Stimulated activated CD4-positive, alpha-beta T cell treated with anti-CD3 and anti-CD28 coated beads, Interleukin-2, amount 100 ng/mL, for 48 hours (primary cell): ENCODE measurements at regions not wholly inside any gene's neighbourhood (a gene's known extent, or its start where the extent isn't known, plus 50 kb on each side); places are given as distances from the start of the nearest gene placed in this dataset.
"Not testable (repeated sequence)": the region's sequence is repeated elsewhere in the genome, so short reads cannot be mapped to it uniquely, and the experiment has no call there.

Experiments used
- DNase-seq, 2 donors: peaks; one replicate each; pipeline ENCODE4 v3.0.0-alpha.2; 2020

DNA sequence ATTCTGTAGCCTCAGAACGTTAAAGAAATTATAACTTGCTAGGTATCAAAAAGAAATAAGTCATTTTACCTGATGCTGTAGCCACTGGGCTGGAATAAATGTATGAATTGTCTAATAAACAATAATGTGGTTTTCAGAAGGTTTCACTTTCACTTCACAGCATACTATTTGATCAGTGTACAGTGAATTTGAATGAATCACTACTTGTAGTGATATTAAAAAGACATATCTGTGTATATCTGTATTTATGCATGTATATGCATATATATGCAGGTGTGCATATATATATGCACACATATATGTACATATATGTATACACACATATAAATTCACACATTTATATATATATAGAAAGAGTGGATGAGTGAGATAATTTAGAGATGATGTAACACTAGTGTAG is 440.0 kb upstream of the PCDH10 start:
- DNase-seq = no peak

DNA sequence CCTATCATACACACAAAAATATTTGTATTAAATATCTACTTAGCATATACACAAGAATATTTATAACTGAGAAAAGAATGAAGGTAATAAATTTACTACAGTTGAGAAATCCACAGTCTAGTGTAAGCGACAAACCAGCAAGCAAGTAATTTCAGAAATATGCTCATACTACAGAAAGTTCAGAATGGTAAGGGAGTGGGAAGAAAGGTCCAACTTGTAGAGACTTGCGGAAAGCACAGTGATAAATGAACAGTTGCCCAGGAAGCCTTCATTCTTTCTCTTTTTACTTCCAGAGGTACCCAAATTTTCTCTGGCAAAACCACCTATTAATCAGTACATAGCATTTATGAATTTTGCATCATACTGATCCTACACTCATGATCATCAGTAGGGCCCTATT is 438.1 kb upstream of the PCDH10 start:
- no peak for DNase-seq

DNA sequence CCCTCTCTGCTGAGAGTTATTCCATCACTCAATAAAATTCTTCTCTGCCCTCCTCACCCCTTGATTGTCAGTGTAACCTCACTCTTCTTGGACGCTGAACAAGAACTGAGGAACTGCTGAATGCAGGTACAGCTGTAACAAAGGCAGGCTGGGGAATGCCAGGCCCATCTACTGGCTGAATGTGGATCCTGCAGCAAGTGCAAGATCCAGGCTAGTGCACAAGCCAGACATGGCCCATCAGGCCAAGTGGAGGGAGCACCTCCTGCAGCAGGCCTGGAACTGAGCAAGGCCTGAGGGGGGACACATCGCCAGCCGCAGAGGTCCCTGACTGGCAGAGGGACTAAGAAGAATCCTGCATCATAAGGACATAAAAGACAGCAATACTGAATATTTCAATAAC is 411.8 kb upstream of the PCDH10 start:
- no peak for DNase-seq

DNA sequence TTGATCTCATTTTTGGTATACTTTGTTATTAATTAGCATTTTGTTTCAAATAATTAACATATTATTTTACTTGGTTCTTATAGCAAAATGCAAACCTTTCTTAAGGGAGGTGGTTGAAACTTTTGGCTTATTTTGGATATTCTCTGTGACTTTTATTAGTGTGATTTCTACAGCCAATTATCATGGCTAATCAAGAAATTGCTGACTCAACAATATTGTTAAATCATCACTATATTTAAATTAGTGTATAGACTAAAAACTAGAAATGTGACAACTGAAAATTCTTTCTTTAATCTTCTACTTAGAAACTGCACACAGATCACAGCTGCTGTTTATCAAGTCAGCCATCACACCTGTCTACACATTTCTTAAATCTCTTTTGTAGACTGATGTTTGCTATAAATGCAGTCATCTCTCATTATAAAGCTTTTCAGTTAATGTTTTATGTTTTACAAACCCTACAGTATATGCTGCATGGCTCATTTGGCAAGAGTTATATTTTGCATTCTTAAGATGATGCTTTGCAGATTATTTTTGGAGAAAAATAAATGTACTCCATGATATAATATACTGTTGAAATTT is 389.8 kb upstream of the PCDH10 start:
- DNase-seq = no peak

DNA sequence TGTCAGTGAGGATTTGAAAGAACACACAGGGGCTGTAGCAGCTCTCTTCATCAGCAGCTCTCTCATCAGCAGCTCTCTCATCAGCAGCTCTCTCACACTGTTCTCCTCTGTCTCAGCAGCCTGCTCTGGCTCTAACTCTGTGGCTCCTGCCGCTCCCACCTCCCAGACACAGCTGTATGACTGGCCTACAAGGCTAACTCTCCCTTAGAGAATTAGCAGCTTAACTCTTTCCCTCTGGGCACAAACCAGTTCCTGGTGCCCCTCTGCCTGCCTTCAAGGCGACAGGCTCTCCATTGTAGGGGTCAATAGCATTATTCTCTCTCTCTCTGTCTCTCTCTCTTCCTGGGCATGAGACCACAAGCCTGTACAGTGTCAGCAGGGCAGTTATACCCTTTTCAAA is 385.6 kb upstream of the PCDH10 start:
- DNase-seq = no peak

DNA sequence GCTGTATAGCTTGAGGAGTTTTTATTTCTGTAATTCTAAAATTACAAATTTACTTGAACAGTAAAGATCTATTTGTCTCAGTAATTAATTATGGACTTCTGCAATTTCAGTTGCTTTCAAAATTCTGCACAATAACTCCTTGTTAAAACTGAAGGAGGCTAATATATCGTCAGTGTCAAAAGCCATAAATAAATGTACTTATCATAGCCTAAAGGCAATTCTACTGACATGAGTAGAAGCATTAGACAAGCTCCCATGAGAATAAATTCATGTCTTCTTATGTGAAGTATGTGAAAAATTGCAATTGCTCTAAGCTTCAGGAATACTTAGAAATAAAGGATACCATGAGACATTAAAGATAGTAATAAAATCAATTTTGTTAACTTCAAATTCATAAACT is 381.2 kb upstream of the PCDH10 start:
- DNase-seq = no peak

DNA sequence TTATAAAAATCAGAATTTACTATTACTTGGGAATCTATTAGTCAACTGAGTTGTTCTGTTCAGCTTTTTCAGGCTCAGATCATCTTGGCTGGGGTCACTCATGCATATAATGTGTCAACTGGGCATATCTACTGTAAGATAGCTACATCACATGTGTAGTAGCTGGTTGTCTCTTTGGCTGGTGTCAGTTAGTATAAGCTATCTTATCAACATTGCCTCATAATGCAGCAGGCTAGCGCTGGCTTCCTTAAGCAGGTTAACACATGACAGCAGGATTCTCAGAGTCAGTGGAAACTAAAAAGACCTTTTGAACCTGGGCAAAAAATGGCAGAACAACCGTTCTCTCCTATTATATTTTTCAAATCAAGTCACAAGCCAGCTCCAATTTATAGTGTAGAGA is 378.3 kb upstream of the PCDH10 start:
- DNase-seq = no peak

DNA sequence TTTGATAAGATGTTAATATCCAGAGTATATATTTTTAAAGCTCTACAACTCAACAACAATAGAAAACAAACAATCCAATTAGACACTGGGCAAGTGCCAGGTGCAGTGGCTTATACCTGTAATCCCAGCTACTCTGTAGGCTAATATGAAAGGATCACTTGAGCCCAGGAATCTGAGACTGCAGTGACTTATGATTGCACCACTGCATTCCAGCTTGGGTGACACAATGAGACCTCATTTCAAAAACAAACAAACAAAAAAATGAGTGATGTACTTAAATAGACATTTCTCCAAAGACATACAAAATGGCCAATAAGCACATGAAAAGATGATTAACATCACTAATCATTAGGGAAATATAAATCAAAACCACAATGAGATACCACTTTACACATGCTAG is 356.8 kb upstream of the PCDH10 start:
- DNase-seq = no peak

DNA sequence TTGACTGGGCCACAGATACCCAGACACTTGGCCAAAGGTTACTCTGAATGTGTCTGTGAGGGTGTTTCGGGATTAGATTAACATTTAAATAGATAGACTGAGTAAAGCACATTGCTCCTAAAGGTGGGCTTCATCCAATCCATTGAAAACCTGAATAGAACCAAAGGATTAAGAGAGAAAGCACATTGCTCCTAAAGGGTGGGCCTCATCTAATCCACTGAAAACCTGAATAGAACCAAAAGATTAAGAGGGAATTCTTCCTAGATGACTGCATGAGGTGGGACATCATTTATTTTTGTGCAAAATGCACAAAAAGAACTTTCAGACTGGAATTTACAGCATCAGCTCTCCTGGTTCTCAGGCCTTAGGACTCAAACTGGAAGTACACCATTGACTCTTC is 351.2 kb upstream of the PCDH10 start:
- DNase-seq = no peak

DNA sequence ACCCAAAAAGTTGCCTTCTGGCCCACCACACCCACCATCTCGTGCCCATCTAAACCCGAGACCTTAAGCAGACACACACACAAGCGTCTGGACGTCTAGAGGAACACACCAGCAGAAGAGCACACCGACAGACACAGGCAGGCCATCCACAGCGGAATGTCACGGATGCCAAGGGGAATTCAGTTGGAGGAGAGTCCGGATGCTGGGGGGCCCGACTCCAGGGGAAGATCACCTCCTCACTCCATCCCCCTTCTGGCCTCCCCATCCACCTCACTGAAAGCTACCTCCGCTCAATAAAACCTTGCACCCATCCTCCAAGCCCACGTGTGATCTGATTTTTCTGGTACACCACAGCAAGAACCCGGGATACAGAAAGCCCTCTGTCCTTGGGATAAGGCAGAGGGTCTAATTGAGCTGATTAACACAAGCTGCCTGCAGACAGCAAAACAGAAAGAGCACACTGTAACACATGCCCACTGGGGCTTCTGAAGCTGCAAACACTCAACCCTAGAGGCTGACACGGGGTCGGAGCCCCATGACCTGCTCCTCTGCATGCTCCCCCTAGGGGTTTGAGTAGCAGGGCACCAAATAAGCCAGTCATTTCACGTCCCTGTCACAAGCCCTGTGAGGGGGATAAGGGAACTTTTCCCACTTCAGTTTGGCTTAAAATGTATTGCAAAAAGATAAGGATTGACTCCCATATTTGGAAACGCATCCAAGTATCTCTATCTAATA is 339.6 kb upstream of the PCDH10 start:
- DNase-seq = no peak

DNA sequence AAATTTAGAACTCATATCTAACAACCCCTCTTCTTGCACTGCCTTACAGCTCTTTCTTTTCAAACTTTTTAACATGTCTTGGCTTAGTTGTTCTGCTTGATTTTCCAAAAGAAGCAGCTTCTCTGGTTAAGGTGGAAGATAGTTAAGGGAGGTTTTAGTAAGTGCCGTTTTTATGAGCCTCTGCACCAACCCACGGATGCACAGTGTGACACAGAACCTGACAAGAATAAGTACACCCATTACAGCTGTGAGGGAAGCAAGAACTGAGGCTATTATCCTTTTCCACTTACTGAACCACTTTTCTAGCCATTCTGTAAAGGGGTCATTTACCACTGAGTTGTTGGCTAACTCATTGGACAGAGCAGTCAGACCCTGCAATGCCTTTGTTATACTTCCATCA is 336.0 kb upstream of the PCDH10 start:
- not testable (repeated sequence) for DNase-seq

DNA sequence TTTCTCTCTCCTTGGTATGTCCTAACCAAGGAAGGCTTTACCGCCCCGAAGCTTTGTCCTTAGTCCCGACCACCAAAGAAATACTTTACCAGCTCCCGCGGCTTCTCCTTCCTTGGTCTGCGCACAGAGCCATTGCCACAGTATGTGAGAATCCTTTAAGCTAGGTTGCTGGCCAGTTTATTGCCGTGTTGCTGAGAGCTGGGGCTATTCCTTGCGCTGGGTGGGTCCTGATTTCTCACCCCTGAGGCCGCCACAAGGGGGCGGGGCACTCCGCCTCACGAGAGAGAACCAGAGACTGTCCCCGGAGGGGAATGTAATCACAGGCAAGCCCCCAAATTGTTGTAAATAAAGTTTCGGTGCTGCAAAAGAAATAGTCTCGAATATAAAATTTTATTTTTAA is 331.0 kb upstream of the PCDH10 start:
- DNase-seq = no peak

DNA sequence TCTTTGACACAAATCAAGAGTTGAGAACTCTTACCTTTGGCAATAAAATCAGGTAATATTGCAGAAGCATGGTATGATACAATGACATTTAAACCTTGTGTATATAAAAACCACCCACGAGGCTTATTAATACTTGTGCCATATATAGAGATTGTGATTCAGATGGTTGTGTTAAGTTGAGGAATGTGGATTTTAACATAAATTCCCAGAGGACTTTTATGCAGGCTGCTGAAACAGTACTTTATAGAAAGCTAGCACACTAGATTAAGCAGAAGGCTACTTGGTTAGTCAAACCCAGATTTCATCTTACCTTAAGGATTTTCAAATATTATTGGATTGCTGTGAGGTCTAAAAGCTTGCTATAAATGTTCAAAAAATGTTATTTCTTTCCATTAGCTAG is 325.7 kb upstream of the PCDH10 start:
- no peak for DNase-seq

DNA sequence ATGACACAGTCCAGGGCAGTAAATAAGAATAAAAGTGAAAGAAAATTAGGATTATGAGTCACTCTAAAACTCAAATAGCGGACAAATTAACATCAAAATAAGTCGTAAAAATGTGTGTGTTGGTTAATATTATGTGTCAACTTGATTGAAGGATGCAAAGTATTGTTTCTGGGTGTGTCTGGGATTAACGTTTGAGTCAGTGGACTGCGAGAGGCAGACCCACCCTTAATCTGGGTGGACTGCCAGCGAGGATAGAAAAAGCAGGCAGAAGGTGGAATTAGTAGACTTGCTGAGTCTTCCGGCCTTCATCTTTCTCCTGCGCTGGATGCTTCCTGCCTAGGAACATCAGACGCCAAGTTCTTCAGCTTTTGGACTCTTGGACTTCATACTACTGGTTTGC is 324.3 kb upstream of the PCDH10 start:
- no peak for DNase-seq

DNA sequence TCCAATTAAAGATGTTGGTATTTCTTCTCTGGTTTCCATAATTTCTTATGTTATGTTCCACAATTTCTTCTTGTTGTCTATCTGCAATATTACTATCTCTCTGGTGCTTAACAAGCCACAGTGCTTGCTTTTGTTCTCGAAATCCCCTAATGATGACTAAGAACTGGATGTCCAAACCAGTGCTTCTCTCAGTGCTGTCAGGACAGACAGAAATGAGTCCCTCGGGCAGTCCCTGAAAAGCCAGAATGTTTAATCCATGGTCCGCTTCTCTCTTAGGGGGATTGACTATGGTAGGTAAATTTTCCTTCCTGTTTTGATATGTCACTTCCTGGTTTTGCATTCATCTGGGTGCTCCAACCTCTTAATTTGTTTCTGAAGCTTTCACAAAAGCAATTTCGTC is 321.6 kb upstream of the PCDH10 start:
- DNase-seq = no peak

DNA sequence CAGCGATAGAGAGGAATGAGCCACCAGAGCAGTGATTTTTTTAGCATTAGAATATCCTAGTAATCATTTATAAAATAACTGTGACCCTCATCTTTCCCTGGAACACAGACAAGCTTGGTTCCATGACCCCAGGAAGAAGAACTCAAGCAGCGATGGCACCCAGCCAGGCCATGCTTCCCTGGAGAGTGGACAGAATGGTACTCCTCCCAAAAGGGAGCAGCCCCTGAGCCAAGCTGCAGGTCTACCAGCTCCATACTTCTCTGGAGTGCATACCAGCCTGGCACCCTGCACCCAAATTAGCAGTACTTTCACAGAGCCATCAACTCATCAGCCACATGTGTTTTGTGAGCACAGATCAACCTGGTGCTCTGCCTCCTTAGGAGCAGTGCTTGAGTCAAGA is 310.9 kb upstream of the PCDH10 start:
- DNase-seq = no peak

DNA sequence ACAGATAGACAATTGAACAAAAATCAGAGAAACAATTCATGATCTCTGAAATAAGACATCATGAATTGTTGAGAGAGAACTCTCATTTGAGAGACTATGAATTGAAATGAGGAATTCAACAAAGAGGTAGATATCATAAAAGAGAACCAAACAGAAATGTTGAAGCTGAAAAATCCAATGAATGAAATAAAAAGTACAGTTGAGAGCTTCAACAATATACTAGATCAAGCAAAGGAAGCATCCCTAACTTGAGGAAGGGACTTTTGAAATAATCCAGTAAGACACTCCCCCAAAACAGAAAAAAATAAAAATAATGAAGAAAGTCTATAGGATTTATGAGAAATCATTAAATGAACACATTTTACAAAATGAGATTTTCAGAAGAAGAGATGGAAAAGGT is 310.0 kb upstream of the PCDH10 start:
- DNase-seq = no peak

DNA sequence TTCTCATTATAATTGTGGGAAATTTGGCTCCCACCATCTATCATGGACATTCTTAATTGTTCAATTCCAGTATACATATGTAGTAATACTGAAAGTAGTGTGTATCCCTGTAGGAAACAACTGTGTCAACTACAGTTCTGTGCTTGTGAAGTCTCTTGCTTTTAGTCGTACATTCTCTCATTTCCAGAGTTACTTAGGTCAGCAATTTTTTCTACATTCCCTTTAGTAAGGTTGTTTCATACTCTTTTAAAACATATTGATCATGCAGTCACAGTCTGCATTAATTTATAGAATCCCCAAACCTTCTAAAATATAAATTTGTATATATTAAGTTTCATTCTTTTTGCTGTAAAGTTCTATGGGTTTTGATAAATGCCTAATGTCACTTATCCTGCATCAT is 289.2 kb upstream of the PCDH10 start:
- no peak for DNase-seq

DNA sequence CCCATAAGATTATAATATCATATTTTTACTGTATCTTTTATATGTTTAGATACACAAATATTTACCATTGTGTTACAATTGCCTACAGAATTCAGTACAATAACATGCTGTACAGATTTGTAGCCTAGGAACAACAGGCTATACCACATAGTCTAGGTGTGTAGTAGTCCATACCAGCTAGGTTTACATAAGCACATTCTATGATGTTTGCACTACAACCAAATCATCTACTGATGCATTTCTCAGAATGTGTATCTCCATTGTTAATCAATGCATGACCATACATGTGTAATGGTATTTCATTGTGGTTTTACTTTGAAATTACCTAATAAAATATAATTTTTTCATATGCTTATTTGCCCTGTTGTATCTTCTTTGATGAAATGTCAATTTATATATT is 288.1 kb upstream of the PCDH10 start:
- no peak for DNase-seq

DNA sequence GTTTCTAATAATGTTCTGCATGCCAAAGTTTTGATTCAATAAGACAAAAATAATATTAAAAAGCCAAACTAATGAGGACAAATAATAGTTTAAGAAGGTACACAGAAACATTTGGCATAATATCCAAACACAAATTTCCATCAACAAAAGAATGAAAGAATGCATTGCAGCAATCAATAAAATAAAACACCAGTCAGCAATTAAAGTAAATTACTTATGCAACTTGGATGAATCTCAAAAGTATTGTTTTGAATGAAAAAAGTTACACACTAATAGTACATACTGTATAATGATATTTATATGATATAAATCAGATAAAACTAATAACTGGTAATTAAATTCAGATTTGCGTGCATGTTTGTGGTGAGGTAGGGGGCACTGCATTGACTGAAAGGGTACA is 285.5 kb upstream of the PCDH10 start:
- no peak for DNase-seq

DNA sequence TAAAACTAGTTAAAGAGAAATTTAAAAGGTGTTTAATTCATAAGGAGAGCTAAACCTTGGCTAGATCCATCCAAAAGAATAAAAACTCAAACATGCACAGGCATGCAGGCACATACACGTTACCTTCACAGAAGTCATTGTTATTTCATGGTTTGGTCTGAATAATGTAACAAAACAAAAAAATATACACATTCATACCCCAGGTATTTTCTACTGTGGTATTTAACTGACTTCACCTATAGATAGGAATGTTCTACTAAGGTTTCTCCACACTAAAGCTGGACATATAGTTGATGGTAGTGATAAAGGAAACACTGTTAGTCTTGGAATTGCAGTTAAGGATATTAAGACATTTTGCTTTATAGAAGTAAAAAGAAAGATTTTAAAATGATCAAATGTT is 283.6 kb upstream of the PCDH10 start:
- no peak for DNase-seq

DNA sequence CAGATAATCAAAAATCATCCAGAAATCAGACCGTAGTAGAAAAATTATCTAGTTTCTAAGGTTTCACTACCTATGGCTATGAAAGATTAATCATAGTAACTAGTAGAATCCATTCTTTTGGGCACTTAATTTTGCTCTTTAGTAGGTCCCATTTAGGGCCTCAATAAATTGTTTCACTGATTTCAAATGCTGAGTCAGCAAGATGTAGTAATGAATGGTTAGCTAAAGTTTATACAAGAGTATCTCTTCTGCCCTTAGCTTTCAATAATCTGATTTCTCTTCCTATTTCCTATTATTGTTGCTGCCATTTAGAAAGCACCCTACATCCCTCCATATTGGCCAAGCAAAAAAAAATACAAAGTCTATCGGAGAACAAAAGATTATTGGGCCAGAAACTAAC is 283.2 kb upstream of the PCDH10 start:
- DNase-seq = no peak

DNA sequence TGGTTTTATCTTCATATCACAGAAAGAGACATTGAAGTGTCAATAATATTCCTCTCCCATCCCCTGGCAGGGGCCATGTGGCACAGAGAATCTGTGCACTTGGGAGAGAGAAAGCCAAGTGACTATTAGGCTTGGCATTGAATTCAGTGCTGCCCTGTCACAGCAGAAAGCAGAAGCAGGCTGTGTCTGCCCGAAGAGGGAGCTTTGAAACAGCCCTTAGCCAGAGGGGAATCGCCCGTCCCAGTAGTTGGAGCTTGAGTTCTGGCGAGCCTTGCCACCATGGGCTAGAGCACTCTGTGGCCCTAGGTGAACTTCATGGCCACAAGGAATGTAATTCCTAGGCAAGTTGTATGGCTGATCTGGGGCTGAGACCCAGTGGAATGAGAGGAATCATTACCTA is 282.5 kb upstream of the PCDH10 start:
- no peak for DNase-seq

DNA sequence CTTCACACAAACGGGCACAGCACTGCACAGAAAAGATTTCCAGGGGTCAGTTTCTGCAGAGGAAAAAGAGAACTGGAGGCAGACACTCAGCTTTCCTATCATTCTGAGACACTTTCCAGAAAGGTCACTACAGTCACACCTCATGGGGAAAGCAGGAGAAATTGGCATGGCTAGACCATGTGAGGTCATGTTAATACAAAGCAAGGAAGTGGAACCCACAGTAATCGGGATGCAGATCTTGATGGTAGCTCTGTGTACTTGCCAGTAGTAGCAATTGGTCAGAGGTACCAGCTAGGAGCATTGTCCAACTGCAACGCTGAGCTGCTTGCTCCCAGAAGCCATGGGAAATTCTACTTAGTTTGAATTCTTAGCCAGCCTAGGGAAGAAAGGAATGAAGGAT is 255.3 kb upstream of the PCDH10 start:
- no peak for DNase-seq

DNA sequence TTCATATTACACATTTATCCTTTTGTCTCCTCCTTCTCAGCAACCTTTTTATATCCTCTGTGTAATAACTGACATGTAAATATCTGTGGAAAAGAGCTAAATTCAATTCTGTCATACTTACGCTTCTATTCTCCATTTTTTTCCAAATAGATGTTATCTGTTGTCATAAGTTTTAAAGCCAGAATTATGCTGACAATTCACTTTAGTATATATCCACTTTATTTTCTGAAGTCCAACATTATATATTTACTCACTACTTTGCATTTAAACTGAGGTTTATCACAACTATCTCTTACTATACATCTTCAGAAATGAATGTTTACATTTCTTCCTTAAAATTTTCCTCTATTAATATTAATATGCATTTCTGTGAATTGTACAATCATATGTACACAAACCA is 247.9 kb upstream of the PCDH10 start:
- DNase-seq = no peak
